Liver (tissue), 8 donors: ENCODE measurements at regions not wholly inside any gene's neighbourhood (a gene's known extent, or its start where the extent isn't known, plus 50 kb on each side); places are given as distances from the start of the nearest gene placed in this dataset.

Source experiments
- DNase-seq: peaks from one replicate; pipeline ENCODE4 v3.0.0-alpha.2; 2017; ENCODE audit warnings: low spot score
- H3K27ac ChIP-seq, 2 donors: one replicate each; pipeline ENCODE4 v1.7.0; 2013; ENCODE audit warnings: inconsistent platforms in 2 of 2, low read length in 2 of 2, control low read depth in 1 of 2, low read depth in 1 of 2, mild to moderate bottlenecking in 1 of 2
- H3K27me3 ChIP-seq, 4 donors: one replicate each; pipeline versions ENCODE4 v1.6.1 to v1.7.0; 2013; ENCODE audit warnings: low read length in 3 of 4, inconsistent platforms in 1 of 4, mild to moderate bottlenecking in 1 of 4, moderate library complexity in 1 of 4; ENCODE audit not compliant: control insufficient read depth in 4 of 4, insufficient read depth in 4 of 4
- H3K36me3 ChIP-seq, 4 donors: one replicate each; pipeline versions ENCODE4 v1.6.1 to v1.7.0; 2013; ENCODE audit warnings: low read length in 3 of 4, mild to moderate bottlenecking in 3 of 4, low read depth in 1 of 4, moderate library complexity in 1 of 4; ENCODE audit not compliant: control insufficient read depth in 4 of 4, insufficient read depth in 3 of 4
- H3K4me1 ChIP-seq, 4 donors: one replicate each; pipeline versions ENCODE4 v1.6.1 to v1.7.0; 2013; ENCODE audit warnings: low read length in 3 of 4, mild to moderate bottlenecking in 3 of 4, moderate library complexity in 1 of 4; ENCODE audit not compliant: control insufficient read depth in 4 of 4, insufficient read depth in 4 of 4
- H3K4me3 ChIP-seq, 3 donors: one replicate each; pipeline versions ENCODE4 v1.6.1 to v1.7.0; 2013; ENCODE audit warnings: low read length in 3 of 3, control low read depth in 1 of 3, low read depth in 1 of 3, mild to moderate bottlenecking in 1 of 3
- H3K9ac ChIP-seq, 2 donors: one replicate each; pipeline ENCODE4 v1.7.0; 2013; ENCODE audit warnings: low read length in 2 of 2, mild to moderate bottlenecking in 2 of 2, moderate library complexity in 2 of 2, control low read depth in 1 of 2, low read depth in 1 of 2
- H3K9me3 ChIP-seq, 4 donors: one replicate each; pipeline versions ENCODE4 v1.6.1 to v1.7.0; 2013; ENCODE audit warnings: low read length in 3 of 4; ENCODE audit not compliant: control insufficient read depth in 4 of 4
- ATF3 ChIP-seq: IDR thresholded peaks from 2 replicates; pipeline ENCODE4 v1.6.1; 2016; ENCODE audit warnings: antibody characterized with exemption
- CTCF ChIP-seq: fragments of 150-350 bp; IDR thresholded peaks from 2 replicates; pipeline ENCODE4 v1.5.1; 2017; ENCODE audit warnings: improper control_type of control experiment, low read depth, low read length; ENCODE audit not compliant: missing input control
- EGR1 ChIP-seq, 2 donors: IDR thresholded peaks; 2 replicates each; pipeline ENCODE4 v1.6.1; 2016 to 2018; ENCODE audit warnings: antibody characterized with exemption in 2 of 2, low read depth in 2 of 2
- FOXA1 ChIP-seq: IDR thresholded peaks from 2 replicates; pipeline ENCODE4 v1.6.1; 2016; ENCODE audit warnings: antibody characterized with exemption
- FOXA2 ChIP-seq: IDR thresholded peaks from 2 replicates; pipeline ENCODE4 v1.6.1; 2016; ENCODE audit warnings: antibody characterized with exemption
- GABPA ChIP-seq, 2 donors: IDR thresholded peaks in 1 of 2; conservative IDR thresholded peaks in 1 of 2; 2 replicates each; pipeline ENCODE4 v1.6.1; 2016; ENCODE audit warnings: antibody characterized with exemption in 2 of 2, mild to moderate bottlenecking in 1 of 2, moderate library complexity in 1 of 2
- HNF4A ChIP-seq, 2 donors: conservative IDR thresholded peaks; 2 replicates each; pipeline ENCODE4 v1.6.1; 2016; ENCODE audit warnings: antibody characterized with exemption in 2 of 2, mild to moderate bottlenecking in 2 of 2
- HNF4G ChIP-seq: IDR thresholded peaks from 2 replicates; pipeline ENCODE4 v1.6.1; 2016; ENCODE audit warnings: antibody characterized with exemption
- JUND ChIP-seq, 2 donors: IDR thresholded peaks; 2 replicates each; pipeline ENCODE4 v1.6.1; 2016; ENCODE audit warnings: antibody characterized with exemption in 2 of 2
- MAX ChIP-seq: IDR thresholded peaks from 2 replicates; pipeline ENCODE4 v1.6.1; 2016; ENCODE audit warnings: antibody characterized with exemption
- NR2F2 ChIP-seq: IDR thresholded peaks from 2 replicates; pipeline ENCODE4 v1.6.1; 2016; ENCODE audit warnings: antibody characterized with exemption
- RAD21 ChIP-seq, 2 donors: IDR thresholded peaks; 2 replicates each; pipeline ENCODE4 v1.6.1; 2016; ENCODE audit warnings: antibody characterized with exemption in 2 of 2, mild to moderate bottlenecking in 2 of 2
- REST ChIP-seq: IDR thresholded peaks from 2 replicates; pipeline ENCODE4 v1.6.1; 2016; ENCODE audit warnings: antibody characterized with exemption, mild to moderate bottlenecking
- RXRA ChIP-seq, 2 donors: IDR thresholded peaks; 2 replicates each; pipeline ENCODE4 v1.6.1; 2017 to 2018; ENCODE audit warnings: antibody characterized with exemption in 2 of 2, mild to moderate bottlenecking in 1 of 2
- SP1 ChIP-seq: IDR thresholded peaks from 2 replicates; pipeline ENCODE4 v1.6.1; 2018; ENCODE audit warnings: antibody characterized with exemption, mild to moderate bottlenecking
- TAF1 ChIP-seq: conservative IDR thresholded peaks from 2 replicates; pipeline ENCODE4 v1.6.1; 2016; ENCODE audit warnings: antibody characterized with exemption, mild to moderate bottlenecking
- YY1 ChIP-seq: IDR thresholded peaks from 2 replicates; pipeline ENCODE4 v1.6.1; 2016; ENCODE audit warnings: antibody characterized with exemption, mild to moderate bottlenecking
- ZBTB33 ChIP-seq: IDR thresholded peaks from 2 replicates; pipeline ENCODE4 v1.6.1; 2016; ENCODE audit warnings: antibody characterized with exemption
- WGBS: extraction: QIAGEN DNeasy Blood & Tissue Kit; methylation state at CpG from one replicate; pipeline ENCODE4 v1.1.7; 2013; 5-methylcytosine and 5-hydroxymethylcytosine counted together
- donor health status: healthy.
- donor health status: healthy.
- donor health status: healthy.
- donor health status: healthy.
- donor health status: healthy.

GRCh38 chr13:73462241-73462640, 403.4 kb downstream of the KLF5 start:
- 77% methylated on average over 4 of the region's 4 CpGs for WGBS
- TF ChIP-seq GABPA (IDR thresholded peaks at IDR 0.05 in 1 of 2, conservative IDR thresholded peaks at IDR 0.05 in 1 of 2) (no peak), TAF1 (no peak), ZBTB33 (no peak), CTCF (no peak), FOXA2 (no peak), MAX (no peak), FOXA1 (no peak), ATF3 (no peak), NR2F2 (no peak), YY1 (no peak), SP1 (no peak), HNF4A (conservative IDR thresholded peaks at IDR 0.05) (no peak), JUND (IDR thresholded peaks at IDR 0.05) (no peak), HNF4G (no peak), EGR1 (IDR thresholded peaks at IDR 0.05; ENCODE audit: low read depth in 2 of 2) (no peak), RAD21 (IDR thresholded peaks at IDR 0.05) (no peak), RXRA (IDR thresholded peaks at IDR 0.05) (no peak), REST (no peak)

More at GRCh38 chr13:73462241-73462640, 403.4 kb downstream of the KLF5 start:
- H3K9me3 ChIP-seq: no peaks in the 10 kb centered on the region
- H3K4me1 ChIP-seq: peaks cover 0 to 1% (median 0%) of the 10 kb centered on the region in 4 donors
- no peaks in the 10 kb centered on the region for H3K36me3 ChIP-seq
- H3K4me3 ChIP-seq: no peak overlapping the region
- no peak overlapping the region for H3K9ac ChIP-seq
- no peak for DNase-seq
- no peak overlapping the region for H3K27ac ChIP-seq
- H3K27me3 ChIP-seq: no peaks in the 10 kb centered on the region
